Body of pancreas (tissue), 4 donors: ENCODE measurements at regions not wholly inside any gene's neighbourhood (a gene's known extent, or its start where the extent isn't known, plus 50 kb on each side); places are given as distances from the start of the nearest gene placed in this dataset.
"Not testable (repeated sequence)": the region's sequence is repeated elsewhere in the genome, so short reads cannot be mapped to it uniquely, and the experiment has no call there.

Experiments
- ATAC-seq: fragments of 150-250 bp; one replicate; pipeline ENCODE4 v1.9.1; 2016
- DNase-seq, 4 donors: peaks; one replicate each; pipeline ENCODE4 v3.0.0-alpha.2; 2019
- H3K27ac ChIP-seq, 4 donors: fragments of 200-600 bp; sonication (generic); 1 replicate in 3 of 4; 2 replicates in 1 of 4; pipeline versions ENCODE4 v1.5.1 to v1.6.1; 2016 to 2019; ENCODE audit warnings: mild to moderate bottlenecking in 1 of 4, mixed read lengths in 1 of 4, moderate library complexity in 1 of 4
- H3K27me3 ChIP-seq, 2 donors: fragments of 200-600 bp; sonication (generic); one replicate each; pipeline ENCODE4 v1.6.0; 2016; ENCODE audit warnings: mild to moderate bottlenecking in 1 of 2
- H3K36me3 ChIP-seq, 2 donors: fragments of 200-600 bp; sonication (generic); replicated peaks in 1 of 2; 2 replicates each; pipeline ENCODE4 v1.5.1; 2016; ENCODE audit warnings: low read depth in 2 of 2; ENCODE audit not compliant: insufficient read depth in 1 of 2
- H3K4me1 ChIP-seq: fragments of 200-600 bp; sonication (generic); one replicate; pipeline ENCODE4 v1.6.0; 2016
- H3K4me3 ChIP-seq, 2 donors: fragments of 200-600 bp; sonication (generic); 1 replicate in 1 of 2; 2 replicates in 1 of 2; pipeline ENCODE4 v1.5.1; 2016 to 2019
- H3K9me3 ChIP-seq, 3 donors: fragments of 200-600 bp; sonication (generic); 1 replicate in 2 of 3; 2 replicates in 1 of 3; pipeline ENCODE4 v1.5.1; 2016
- CTCF ChIP-seq, 7 experiments: fragments of 450-650 bp in 4 of 7; fragments of 200-600 bp in 3 of 7; sonication (generic) in 3 of 7; IDR thresholded peaks; one replicate each; pipeline ENCODE4 v1.5.1; 2016 to 2019; ENCODE audit warnings: antibody characterized with exemption in 7 of 7
- POLR2A ChIP-seq, 3 donors: fragments of 450-650 bp; IDR thresholded peaks; one replicate each; pipeline ENCODE4 v1.6.1; 2016; ENCODE audit warnings: antibody characterized with exemption in 3 of 3, mild to moderate bottlenecking in 2 of 3
- WGBS, 2 donors: methylation state at CpG; one replicate each; pipeline ENCODE4 v1.1.5; 2017; 5-methylcytosine and 5-hydroxymethylcytosine counted together
- intact Hi-C: fragments of 100-400 bp; cut with DNase I; formaldehyde crosslinking; loops from one replicate; pipeline ENCODE4 v1.15.1; 2023

- no peak overlapping the region for H3K4me3 ChIP-seq
- no peaks in the 10 kb centered on the region for H3K9me3 ChIP-seq
- H3K36me3 ChIP-seq, result no peaks in the 10 kb centered on the region
- DNase-seq (no peak), ATAC-seq (no peak)
- intact Hi-C loops, result no loop called here
- H3K27ac ChIP-seq, result no peak overlapping the region
- TF ChIP-seq CTCF (IDR thresholded peaks at IDR 0.05), result no peak
- TF ChIP-seq POLR2A (IDR thresholded peaks at IDR 0.05), result no peak
- H3K4me1 ChIP-seq, result no peaks in the 10 kb centered on the region
- no peaks in the 10 kb centered on the region for H3K27me3 ChIP-seq
- 69 to 76% methylated on average over 2 of the region's 2 CpGs for WGBS, 2 donors
These were observed 110.2 kb downstream of the PCSK1 start for GRCh38 chr5:96322865-96323264.

GRCh38 chr5:96322217-96322616 lies 110.8 kb downstream of the PCSK1 start:
- Histone ChIP-seq H3K27me3 (no peaks in the 10 kb centered on the region), H3K27ac (no peak overlapping the region), H3K4me1 (no peaks in the 10 kb centered on the region), H3K36me3 (no peaks in the 10 kb centered on the region), H3K4me3 (no peak overlapping the region), H3K9me3 (no peaks in the 10 kb centered on the region)
- TF ChIP-seq POLR2A (IDR thresholded peaks at IDR 0.05) (no peak), CTCF (IDR thresholded peaks at IDR 0.05) (no peak)
- no peak for ATAC-seq
- intact Hi-C loops, result no loop called here
- WGBS, 2 donors, result 65 to 75% methylated on average over 3 of the region's 3 CpGs
- DNase-seq, result no peak

- Histone ChIP-seq H3K36me3 (no peaks in the 10 kb centered on the region), H3K4me3 (no peak overlapping the region), H3K9me3 (no peaks in the 10 kb centered on the region), H3K27me3 (no peaks in the 10 kb centered on the region), H3K4me1 (no peaks in the 10 kb centered on the region), H3K27ac (no peak overlapping the region)
- DNase-seq (no peak), ATAC-seq (no peak)
- TF ChIP-seq POLR2A (IDR thresholded peaks at IDR 0.05), result no peak
- TF ChIP-seq CTCF (IDR thresholded peaks at IDR 0.05), result no peak
- intact Hi-C loops, result no loop called here
These were observed 111.7 kb downstream of the PCSK1 start for GRCh38 chr5:96321345-96321744.

GRCh38 chr5:96320797-96321196 lies 112.3 kb downstream of the PCSK1 start:
- ATAC-seq (no peak), DNase-seq (no peak)
- intact Hi-C loops, result no loop called here
- no peak for TF ChIP-seq POLR2A (IDR thresholded peaks at IDR 0.05)
- TF ChIP-seq CTCF (IDR thresholded peaks at IDR 0.05), result no peak
- H3K27me3 ChIP-seq, result no peaks in the 10 kb centered on the region
- WGBS, 2 donors, result 94 to 95% methylated on average over 3 of the region's 3 CpGs
- H3K27ac ChIP-seq, result no peak overlapping the region
- no peaks in the 10 kb centered on the region for H3K36me3 ChIP-seq
- no peaks in the 10 kb centered on the region for H3K4me1 ChIP-seq
- H3K4me3 ChIP-seq, result no peak overlapping the region
- H3K9me3 ChIP-seq, result no peaks in the 10 kb centered on the region

- H3K36me3 ChIP-seq, H3K4me1 ChIP-seq, DNase-seq, ATAC-seq, H3K27me3 ChIP-seq, H3K4me3 ChIP-seq, H3K27ac ChIP-seq, H3K9me3 ChIP-seq, intact Hi-C loops: not testable (repeated sequence)
- WGBS, 2 donors, result 92 to 97% methylated on average over 11 of the region's 11 CpGs
These were observed 112.9 kb downstream of the PCSK1 start for GRCh38 chr5:96319981-96320739.
